Panc1 (cell line): ENCODE measurements at regions not wholly inside any gene's neighbourhood (a gene's known extent, or its start where the extent isn't known, plus 50 kb on each side); places are given as distances from the start of the nearest gene placed in this dataset.

Experiments
- CTCF ChIP-seq: fragments of 450-650 bp; IDR thresholded peaks from 2 replicates; pipeline ENCODE4 v1.5.1; 2017; ENCODE audit warnings: mild to moderate bottlenecking
- POLR2AphosphoS5 ChIP-seq: IDR thresholded peaks from 2 replicates; pipeline ENCODE4 v1.6.1; 2012; ENCODE audit warnings: mild to moderate bottlenecking, low read depth, low read length, moderate library complexity
- REST ChIP-seq, 2 experiments: IDR thresholded peaks; 2 replicates each; pipeline ENCODE4 v1.6.1; 2011 to 2012; ENCODE audit warnings: low read depth in 2 of 2, control low read depth in 1 of 2, low read length in 1 of 2, mild to moderate bottlenecking in 1 of 2, moderate library complexity in 1 of 2; ENCODE audit not compliant: insufficient read depth in 1 of 2
- SIN3A ChIP-seq: IDR thresholded peaks from 2 replicates; pipeline ENCODE4 v1.6.1; 2012; ENCODE audit warnings: low read depth, mild to moderate bottlenecking, low read length, moderate library complexity, borderline replicate concordance; ENCODE audit not compliant: insufficient read depth
- TCF7L2 ChIP-seq: IDR thresholded peaks from 2 replicates; pipeline ENCODE4 v1.6.1; 2011; ENCODE audit warnings: mild to moderate bottlenecking, low read depth, low read length, inconsistent platforms

- TF ChIP-seq CTCF (no peak), POLR2AphosphoS5 (no peak), REST (IDR thresholded peaks at IDR 0.05; ENCODE audit: insufficient read depth in 1 of 2, low read depth in 2 of 2, low read length in 1 of 2) (no peak), TCF7L2 (no peak), SIN3A (no peak)
These were observed 588.3 kb downstream of the DNAH5 start for GRCh38 chr5:13356226-13356625.
